Sigmoid colon (tissue), 4 donors: ENCODE measurements at regions not wholly inside any gene's neighbourhood (a gene's known extent, or its start where the extent isn't known, plus 50 kb on each side); places are given as distances from the start of the nearest gene placed in this dataset.

Experiments
- POLR2AphosphoS5 ChIP-seq, 4 donors: sonication (generic); formaldehyde crosslinking; IDR thresholded peaks; one replicate each; pipeline ENCODE4 v1.6.1; 2017; ENCODE audit warnings: antibody characterized with exemption in 4 of 4
- TF ChIP-seq, protein P1 (sequence below), 4 experiments: fragments of 450-650 bp in 3 of 4; fragments of 200-600 bp in 1 of 4; IDR thresholded peaks; one replicate each; pipeline ENCODE4 v1.5.1; 2016 to 2019; ENCODE audit warnings: antibody characterized with exemption in 4 of 4, mild to moderate bottlenecking in 3 of 4, moderate library complexity in 2 of 4

DNA sequence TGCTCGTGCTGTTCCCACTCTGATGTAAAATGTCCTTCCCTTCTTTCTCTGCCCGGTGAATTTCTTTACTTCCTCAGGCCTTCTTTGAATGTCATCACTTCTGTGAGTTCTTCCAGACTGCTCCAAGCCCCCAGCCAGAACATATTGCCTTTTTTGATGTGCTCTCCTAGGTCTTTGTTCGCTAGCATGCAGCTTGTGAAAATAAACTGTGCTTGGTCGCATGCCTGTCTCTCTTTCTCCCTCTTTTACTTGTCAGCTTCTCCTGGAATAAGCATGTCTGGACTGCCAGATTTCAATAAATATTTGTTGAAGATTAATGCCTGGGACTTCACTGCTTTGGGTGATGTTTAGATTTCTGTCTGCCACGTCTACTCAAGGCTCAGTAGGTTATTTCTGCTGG lies 82.7 kb upstream of the ARHGAP28 start:
- TF ChIP-seq, protein P1, sequence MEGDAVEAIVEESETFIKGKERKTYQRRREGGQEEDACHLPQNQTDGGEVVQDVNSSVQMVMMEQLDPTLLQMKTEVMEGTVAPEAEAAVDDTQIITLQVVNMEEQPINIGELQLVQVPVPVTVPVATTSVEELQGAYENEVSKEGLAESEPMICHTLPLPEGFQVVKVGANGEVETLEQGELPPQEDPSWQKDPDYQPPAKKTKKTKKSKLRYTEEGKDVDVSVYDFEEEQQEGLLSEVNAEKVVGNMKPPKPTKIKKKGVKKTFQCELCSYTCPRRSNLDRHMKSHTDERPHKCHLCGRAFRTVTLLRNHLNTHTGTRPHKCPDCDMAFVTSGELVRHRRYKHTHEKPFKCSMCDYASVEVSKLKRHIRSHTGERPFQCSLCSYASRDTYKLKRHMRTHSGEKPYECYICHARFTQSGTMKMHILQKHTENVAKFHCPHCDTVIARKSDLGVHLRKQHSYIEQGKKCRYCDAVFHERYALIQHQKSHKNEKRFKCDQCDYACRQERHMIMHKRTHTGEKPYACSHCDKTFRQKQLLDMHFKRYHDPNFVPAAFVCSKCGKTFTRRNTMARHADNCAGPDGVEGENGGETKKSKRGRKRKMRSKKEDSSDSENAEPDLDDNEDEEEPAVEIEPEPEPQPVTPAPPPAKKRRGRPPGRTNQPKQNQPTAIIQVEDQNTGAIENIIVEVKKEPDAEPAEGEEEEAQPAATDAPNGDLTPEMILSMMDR (IDR thresholded peaks at IDR 0.05) = no peak
- TF ChIP-seq POLR2AphosphoS5 (IDR thresholded peaks at IDR 0.05) = no peak
